ENCODE measurements at regions not wholly inside any gene's neighbourhood (a gene's known extent, or its start where the extent isn't known, plus 50 kb on each side); places are given as distances from the start of the nearest gene placed in this dataset.

GRCh38 chr6:163996491-163996890, 582.0 kb downstream of the QKI start:
- no peak for TF ChIP-seq CTCF (IDR thresholded peaks at IDR 0.05; ENCODE audit: insufficient read depth, low read depth, low read length)
- no peak for TF ChIP-seq EZH2 (IDR thresholded peaks at IDR 0.05; ENCODE audit: insufficient read depth, low read length)
